ENCODE measurements at regions not wholly inside any gene's neighbourhood (a gene's known extent, or its start where the extent isn't known, plus 50 kb on each side); places are given as distances from the start of the nearest gene placed in this dataset.

- no peak overlapping the region for H3K27ac ChIP-seq (ENCODE audit: low read length)
- no peaks in the 10 kb centered on the region for H3K9me3 ChIP-seq (ENCODE audit: low read length)
- no peak overlapping the region for H2AFZ ChIP-seq (ENCODE audit: low read length)
- ATAC-seq (no peak), DNase-seq (no peak)
- CTCF ChIA-PET, result no interaction called here
- H3K36me3 ChIP-seq (ENCODE audit: low read depth, low read length), result no peaks in the 10 kb centered on the region
- no peaks in the 10 kb centered on the region for H4K20me1 ChIP-seq (ENCODE audit: low read length)
- intact Hi-C loops (cut with micrococcal nuclease), result no loop called here
- H3K4me1 ChIP-seq (ENCODE audit: insufficient read depth, low read length), result peaks cover 4% of the 10 kb centered on the region
- TF ChIP-seq EZH2phosphoT487 (IDR thresholded peaks at IDR 0.05; ENCODE audit: borderline replicate concordance, low read length), result no peak
- TF ChIP-seq, protein P1, sequence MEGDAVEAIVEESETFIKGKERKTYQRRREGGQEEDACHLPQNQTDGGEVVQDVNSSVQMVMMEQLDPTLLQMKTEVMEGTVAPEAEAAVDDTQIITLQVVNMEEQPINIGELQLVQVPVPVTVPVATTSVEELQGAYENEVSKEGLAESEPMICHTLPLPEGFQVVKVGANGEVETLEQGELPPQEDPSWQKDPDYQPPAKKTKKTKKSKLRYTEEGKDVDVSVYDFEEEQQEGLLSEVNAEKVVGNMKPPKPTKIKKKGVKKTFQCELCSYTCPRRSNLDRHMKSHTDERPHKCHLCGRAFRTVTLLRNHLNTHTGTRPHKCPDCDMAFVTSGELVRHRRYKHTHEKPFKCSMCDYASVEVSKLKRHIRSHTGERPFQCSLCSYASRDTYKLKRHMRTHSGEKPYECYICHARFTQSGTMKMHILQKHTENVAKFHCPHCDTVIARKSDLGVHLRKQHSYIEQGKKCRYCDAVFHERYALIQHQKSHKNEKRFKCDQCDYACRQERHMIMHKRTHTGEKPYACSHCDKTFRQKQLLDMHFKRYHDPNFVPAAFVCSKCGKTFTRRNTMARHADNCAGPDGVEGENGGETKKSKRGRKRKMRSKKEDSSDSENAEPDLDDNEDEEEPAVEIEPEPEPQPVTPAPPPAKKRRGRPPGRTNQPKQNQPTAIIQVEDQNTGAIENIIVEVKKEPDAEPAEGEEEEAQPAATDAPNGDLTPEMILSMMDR (conservative IDR thresholded peaks at IDR 0.05; ENCODE audit: low read depth, low read length), result no peak
- TF ChIP-seq EZH2 (IDR thresholded peaks at IDR 0.05; ENCODE audit: low read length, unreplicated experiment), result no peak
- no peaks in the 10 kb centered on the region for H3K27me3 ChIP-seq (ENCODE audit: low read length)
- H3K4me3 ChIP-seq (ENCODE audit: low read length), result no peak overlapping the region
- POLR2A ChIA-PET (ENCODE audit: unreplicated experiment), result no interaction called here
- no TSS peak for BruUV-seq (replicated peaks)
- H3F3A ChIP-seq (ENCODE audit: low read length, unreplicated experiment), result no peaks in the 10 kb centered on the region
- H3K9ac ChIP-seq (ENCODE audit: low read length), result no peak overlapping the region
- H3K4me2 ChIP-seq (ENCODE audit: low read length), result no peak overlapping the region
- H3K79me2 ChIP-seq (ENCODE audit: low read length), result no peaks in the 10 kb centered on the region
- H3K9me2 ChIP-seq (replicated peaks; ENCODE audit: low read length), result no peaks in the 10 kb centered on the region
Measured at GRCh38 chr16:66199189-66199588, 167.3 kb upstream of the CDH5 start.

GRCh38 chr16:66198641-66199040 lies 167.8 kb upstream of the CDH5 start:
- Histone ChIP-seq H3F3A (ENCODE audit: low read length, unreplicated experiment) (no peaks in the 10 kb centered on the region), H3K9me2 (replicated peaks; ENCODE audit: low read length) (no peaks in the 10 kb centered on the region), H3K4me3 (ENCODE audit: low read length) (no peak overlapping the region), H2AFZ (ENCODE audit: low read length) (no peak overlapping the region), H3K79me2 (ENCODE audit: low read length) (no peaks in the 10 kb centered on the region), H3K4me1 (ENCODE audit: insufficient read depth, low read length) (no peaks in the 10 kb centered on the region), H3K4me2 (ENCODE audit: low read length) (no peak overlapping the region), H3K36me3 (ENCODE audit: low read depth, low read length) (no peaks in the 10 kb centered on the region), H3K9ac (ENCODE audit: low read length) (no peak overlapping the region), H3K27ac (ENCODE audit: low read length) (no peak overlapping the region), H4K20me1 (ENCODE audit: low read length) (no peaks in the 10 kb centered on the region), H3K9me3 (ENCODE audit: low read length) (no peaks in the 10 kb centered on the region), H3K27me3 (ENCODE audit: low read length) (no peaks in the 10 kb centered on the region)
- TF ChIP-seq, protein P1 (conservative IDR thresholded peaks at IDR 0.05; ENCODE audit: low read depth, low read length), result no peak
- no peak for TF ChIP-seq EZH2phosphoT487 (IDR thresholded peaks at IDR 0.05; ENCODE audit: borderline replicate concordance, low read length)
- TF ChIP-seq EZH2 (IDR thresholded peaks at IDR 0.05; ENCODE audit: low read length, unreplicated experiment), result no peak
- BruUV-seq (replicated peaks), result no TSS peak
- ChIA-PET POLR2A (ENCODE audit: unreplicated experiment) (no interaction called here), CTCF (no interaction called here)
- ATAC-seq, result no peak
- no peak for DNase-seq
- intact Hi-C loops (cut with micrococcal nuclease), result no loop called here

GRCh38 chr16:66197668-66198278 lies 168.7 kb upstream of the CDH5 start:
- DNase-seq (no peak), ATAC-seq (no peak)
- no peak overlapping the region for H3K9ac ChIP-seq (ENCODE audit: low read length)
- TF ChIP-seq, protein P1 (conservative IDR thresholded peaks at IDR 0.05; ENCODE audit: low read depth, low read length), result no peak
- TF ChIP-seq EZH2 (IDR thresholded peaks at IDR 0.05; ENCODE audit: low read length, unreplicated experiment), result no peak
- TF ChIP-seq EZH2phosphoT487 (IDR thresholded peaks at IDR 0.05; ENCODE audit: borderline replicate concordance, low read length), result no peak
- H3K27me3 ChIP-seq (ENCODE audit: low read length), result no peaks in the 10 kb centered on the region
- intact Hi-C loops (cut with micrococcal nuclease), result no loop called here
- CTCF ChIA-PET, result no interaction called here
- no peaks in the 10 kb centered on the region for H4K20me1 ChIP-seq (ENCODE audit: low read length)
- no peak overlapping the region for H3K27ac ChIP-seq (ENCODE audit: low read length)
- H2AFZ ChIP-seq (ENCODE audit: low read length), result no peak overlapping the region
- H3K4me2 ChIP-seq (ENCODE audit: low read length), result no peak overlapping the region
- no TSS peak for BruUV-seq (replicated peaks)
- no peaks in the 10 kb centered on the region for H3K79me2 ChIP-seq (ENCODE audit: low read length)
- H3K9me2 ChIP-seq (replicated peaks; ENCODE audit: low read length), result no peaks in the 10 kb centered on the region
- POLR2A ChIA-PET (ENCODE audit: unreplicated experiment), result no interaction called here
- no peaks in the 10 kb centered on the region for H3F3A ChIP-seq (ENCODE audit: low read length, unreplicated experiment)
- H3K9me3 ChIP-seq (ENCODE audit: low read length), result no peaks in the 10 kb centered on the region
- H3K4me1 ChIP-seq (ENCODE audit: insufficient read depth, low read length), result no peaks in the 10 kb centered on the region
- H3K4me3 ChIP-seq (ENCODE audit: low read length), result no peak overlapping the region
- H3K36me3 ChIP-seq (ENCODE audit: low read depth, low read length), result no peaks in the 10 kb centered on the region
